ENCODE measurements at regions not wholly inside any gene's neighbourhood (a gene's known extent, or its start where the extent isn't known, plus 50 kb on each side); places are given as distances from the start of the nearest gene placed in this dataset.

- H3K4me3 ChIP-seq (ENCODE audit: low read length): no peak overlapping the region
- no peak for TF ChIP-seq CTCF (IDR thresholded peaks at IDR 0.05; ENCODE audit: insufficient read depth, low read depth, low read length, missing control alignments)
- no peak for DNase-seq (ENCODE audit: low read depth)
These were observed 106.0 kb upstream of the CSNK1A1L start for GRCh38 chr13:37211487-37211886.

GRCh38 chr13:37209621-37210580, 104.4 kb upstream of the CSNK1A1L start:
- TF ChIP-seq CTCF (IDR thresholded peaks at IDR 0.05; ENCODE audit: insufficient read depth, low read depth, low read length, missing control alignments): no peak
- no peak overlapping the region for H3K4me3 ChIP-seq (ENCODE audit: low read length)
- no peak for DNase-seq (ENCODE audit: low read depth)

- no peak overlapping the region for H3K4me3 ChIP-seq (ENCODE audit: low read length)
- no peak for DNase-seq (ENCODE audit: low read depth)
- no peak for TF ChIP-seq CTCF (IDR thresholded peaks at IDR 0.05; ENCODE audit: insufficient read depth, low read depth, low read length, missing control alignments)
These were observed 102.4 kb upstream of the CSNK1A1L start for GRCh38 chr13:37207691-37208451.

GRCh38 chr13:37202264-37202663, 96.8 kb upstream of the CSNK1A1L start:
- no peak for TF ChIP-seq CTCF (IDR thresholded peaks at IDR 0.05; ENCODE audit: insufficient read depth, low read depth, low read length, missing control alignments)
- DNase-seq (ENCODE audit: low read depth): no peak
- no peak overlapping the region for H3K4me3 ChIP-seq (ENCODE audit: low read length)

- DNase-seq (ENCODE audit: low read depth): no peak
- TF ChIP-seq CTCF (IDR thresholded peaks at IDR 0.05; ENCODE audit: insufficient read depth, low read depth, low read length, missing control alignments): no peak
These were observed 95.6 kb upstream of the CSNK1A1L start for GRCh38 chr13:37201081-37201480.

GRCh38 chr13:37198629-37199028, 93.2 kb upstream of the CSNK1A1L start:
- H3K4me3 ChIP-seq (ENCODE audit: low read length): no peak overlapping the region
- no peak for TF ChIP-seq CTCF (IDR thresholded peaks at IDR 0.05; ENCODE audit: insufficient read depth, low read depth, low read length, missing control alignments)
- no peak for DNase-seq (ENCODE audit: low read depth)

More at GRCh38 chr13:37201081-37201480, 95.6 kb upstream of the CSNK1A1L start:
- H3K4me3 ChIP-seq (ENCODE audit: low read length): no peak overlapping the region

Data from epithelial cell of esophagus (primary cell).